Fibroblast of lung (primary cell): ENCODE measurements at regions not wholly inside any gene's neighbourhood (a gene's known extent, or its start where the extent isn't known, plus 50 kb on each side); places are given as distances from the start of the nearest gene placed in this dataset.
A peak's percentile ranks its signal among the peaks of the same experiment; 100 is the strongest.

Experiments
- DNase-seq, 2 donors: peaks; one replicate each; pipeline versions ENCODE4 v3.0.0 to v3.0.0-alpha.2; 2010; ENCODE audit warnings: low read depth in 2 of 2
- H2AFZ ChIP-seq: 2 replicates; pipeline ENCODE4 v1.5.1; 2012; ENCODE audit warnings: low read length, control low read depth, inconsistent platforms
- H3K27ac ChIP-seq: 2 replicates; pipeline ENCODE4 v1.5.1; 2011; ENCODE audit warnings: low read length, control low read depth; ENCODE audit not compliant: insufficient read depth
- H3K27me3 ChIP-seq: 2 replicates; pipeline ENCODE4 v1.5.1; 2011; ENCODE audit warnings: mild to moderate bottlenecking, low read length; ENCODE audit not compliant: control insufficient read depth, insufficient read depth
- H3K36me3 ChIP-seq: 2 replicates; pipeline ENCODE4 v1.5.1; 2011; ENCODE audit warnings: low read length; ENCODE audit not compliant: control insufficient read depth, insufficient read depth
- H3K4me1 ChIP-seq: 2 replicates; pipeline ENCODE4 v1.5.1; 2011; ENCODE audit warnings: low read length; ENCODE audit not compliant: control insufficient read depth, insufficient read depth; ENCODE audit errors: extremely low read depth
- H3K4me2 ChIP-seq: 2 replicates; pipeline ENCODE4 v1.5.1; 2011; ENCODE audit warnings: low read length, control low read depth; ENCODE audit not compliant: insufficient read depth; ENCODE audit errors: extremely low read depth
- H3K4me3 ChIP-seq, 4 experiments: fragments of 200-600 bp in 1 of 4; sonication (generic) in 1 of 4; replicated peaks in 1 of 4; 2 replicates each; pipeline ENCODE4 v1.5.1; 2011 to 2016; ENCODE audit warnings: low read length in 4 of 4, low read depth in 3 of 4, mild to moderate bottlenecking in 3 of 4, control low read depth in 2 of 4, inconsistent platforms in 1 of 4, mixed read lengths in 1 of 4; ENCODE audit not compliant: insufficient read depth in 1 of 4; ENCODE audit errors: control extremely low read depth in 1 of 4
- H3K79me2 ChIP-seq: 2 replicates; pipeline ENCODE4 v1.5.1; 2012; ENCODE audit warnings: mild to moderate bottlenecking, low read length, inconsistent platforms; ENCODE audit not compliant: control insufficient read depth, insufficient read depth
- H3K9ac ChIP-seq: 2 replicates; pipeline ENCODE4 v1.5.1; 2011; ENCODE audit warnings: mild to moderate bottlenecking, low read length, control low read depth; ENCODE audit not compliant: insufficient read depth
- H3K9me3 ChIP-seq: 2 replicates; pipeline ENCODE4 v1.5.1; 2012; ENCODE audit warnings: low read depth, low read length; ENCODE audit not compliant: control insufficient read depth, insufficient read depth
- H4K20me1 ChIP-seq: 2 replicates; pipeline ENCODE4 v1.5.1; 2011; ENCODE audit warnings: low read length; ENCODE audit not compliant: control insufficient read depth, insufficient read depth; ENCODE audit errors: extremely low read depth
- EZH2 ChIP-seq: IDR thresholded peaks from 2 replicates; pipeline ENCODE4 v1.5.1; 2012; ENCODE audit warnings: low read length, control low read depth, mild to moderate bottlenecking; ENCODE audit errors: missing control alignments
- TF ChIP-seq, protein P1 (sequence below), 2 donors: IDR thresholded peaks in 1 of 2; conservative IDR thresholded peaks in 1 of 2; 1 replicate in 1 of 2; 2 replicates in 1 of 2; pipeline ENCODE4 v1.5.1; 2011 to 2012; ENCODE audit warnings: low read length in 2 of 2, control low read depth in 1 of 2, inconsistent platforms in 1 of 2, low read depth in 1 of 2, mild to moderate bottlenecking in 1 of 2

DNA sequence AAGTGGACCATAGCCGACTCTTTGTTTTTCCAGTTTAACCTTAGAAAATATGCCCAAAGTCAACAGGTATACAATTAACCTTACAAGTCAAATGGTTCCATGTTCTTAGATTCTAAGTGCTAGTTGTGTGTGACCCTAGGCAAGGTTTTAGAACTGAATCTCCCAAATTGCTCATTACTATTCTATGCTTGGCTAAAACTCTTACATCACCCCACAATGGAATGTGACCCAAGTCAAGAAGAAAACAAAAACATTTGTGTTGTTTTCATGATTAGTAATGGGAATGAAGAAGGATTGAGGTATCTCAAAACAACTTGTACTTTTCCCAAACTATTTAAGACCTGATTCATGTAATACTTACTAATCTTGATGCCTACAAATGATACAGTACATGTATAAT lies 159.2 kb downstream of the ARRDC3 start:
- H4K20me1 ChIP-seq: no peaks in the 10 kb centered on the region
- TF ChIP-seq, protein P1, sequence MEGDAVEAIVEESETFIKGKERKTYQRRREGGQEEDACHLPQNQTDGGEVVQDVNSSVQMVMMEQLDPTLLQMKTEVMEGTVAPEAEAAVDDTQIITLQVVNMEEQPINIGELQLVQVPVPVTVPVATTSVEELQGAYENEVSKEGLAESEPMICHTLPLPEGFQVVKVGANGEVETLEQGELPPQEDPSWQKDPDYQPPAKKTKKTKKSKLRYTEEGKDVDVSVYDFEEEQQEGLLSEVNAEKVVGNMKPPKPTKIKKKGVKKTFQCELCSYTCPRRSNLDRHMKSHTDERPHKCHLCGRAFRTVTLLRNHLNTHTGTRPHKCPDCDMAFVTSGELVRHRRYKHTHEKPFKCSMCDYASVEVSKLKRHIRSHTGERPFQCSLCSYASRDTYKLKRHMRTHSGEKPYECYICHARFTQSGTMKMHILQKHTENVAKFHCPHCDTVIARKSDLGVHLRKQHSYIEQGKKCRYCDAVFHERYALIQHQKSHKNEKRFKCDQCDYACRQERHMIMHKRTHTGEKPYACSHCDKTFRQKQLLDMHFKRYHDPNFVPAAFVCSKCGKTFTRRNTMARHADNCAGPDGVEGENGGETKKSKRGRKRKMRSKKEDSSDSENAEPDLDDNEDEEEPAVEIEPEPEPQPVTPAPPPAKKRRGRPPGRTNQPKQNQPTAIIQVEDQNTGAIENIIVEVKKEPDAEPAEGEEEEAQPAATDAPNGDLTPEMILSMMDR (conservative IDR thresholded peaks at IDR 0.05 in 1 of 2, IDR thresholded peaks at IDR 0.05 in 1 of 2; ENCODE audit: low read depth in 1 of 2, low read length in 2 of 2): no peak
- no peak for TF ChIP-seq EZH2
- no peaks in the 10 kb centered on the region for H3K9me3 ChIP-seq
- H3K4me2 ChIP-seq: no peak overlapping the region
- no peak overlapping the region for H3K27ac ChIP-seq
- H3K27me3 ChIP-seq: no peaks in the 10 kb centered on the region
- H3K79me2 ChIP-seq: no peaks in the 10 kb centered on the region
- H3K9ac ChIP-seq: no peak overlapping the region
- no peak overlapping the region for H3K4me3 ChIP-seq
- H3K36me3 ChIP-seq: no peaks in the 10 kb centered on the region
- DNase-seq: peak in 1 of 2 donors; percentile 25
- H3K4me1 ChIP-seq: no peaks in the 10 kb centered on the region
- H2AFZ ChIP-seq: no peak overlapping the region

DNA sequence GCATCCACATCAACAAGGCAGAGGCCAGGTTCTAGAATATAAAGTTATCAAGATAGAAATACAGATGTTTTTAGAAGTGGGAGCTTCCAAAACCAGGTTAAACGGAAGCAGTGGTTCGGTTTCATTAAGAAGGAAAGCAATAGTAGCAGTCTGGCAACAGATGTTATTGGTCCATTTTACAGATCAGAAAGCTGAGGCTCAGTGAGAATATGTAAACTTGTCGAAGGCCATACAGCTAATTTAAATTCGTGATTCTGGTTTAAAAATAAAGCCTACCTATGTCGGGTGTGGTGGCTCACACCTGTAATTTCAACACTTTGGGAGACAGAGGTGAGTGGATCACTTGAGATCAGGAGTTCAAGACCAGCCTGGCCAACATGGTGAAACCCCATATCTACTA lies 160.6 kb downstream of the ARRDC3 start:
- Histone ChIP-seq H3K9ac (no peak overlapping the region), H3K27ac (no peak overlapping the region), H3K27me3 (no peaks in the 10 kb centered on the region), H2AFZ (no peak overlapping the region), H3K4me2 (no peak overlapping the region), H3K4me1 (no peaks in the 10 kb centered on the region), H3K36me3 (no peaks in the 10 kb centered on the region), H3K9me3 (no peaks in the 10 kb centered on the region), H4K20me1 (no peaks in the 10 kb centered on the region), H3K4me3 (no peak overlapping the region), H3K79me2 (no peaks in the 10 kb centered on the region)
- no peak for DNase-seq
- TF ChIP-seq, protein P1 (conservative IDR thresholded peaks at IDR 0.05 in 1 of 2, IDR thresholded peaks at IDR 0.05 in 1 of 2; ENCODE audit: low read depth in 1 of 2, low read length in 2 of 2): no peak
- no peak for TF ChIP-seq EZH2

DNA sequence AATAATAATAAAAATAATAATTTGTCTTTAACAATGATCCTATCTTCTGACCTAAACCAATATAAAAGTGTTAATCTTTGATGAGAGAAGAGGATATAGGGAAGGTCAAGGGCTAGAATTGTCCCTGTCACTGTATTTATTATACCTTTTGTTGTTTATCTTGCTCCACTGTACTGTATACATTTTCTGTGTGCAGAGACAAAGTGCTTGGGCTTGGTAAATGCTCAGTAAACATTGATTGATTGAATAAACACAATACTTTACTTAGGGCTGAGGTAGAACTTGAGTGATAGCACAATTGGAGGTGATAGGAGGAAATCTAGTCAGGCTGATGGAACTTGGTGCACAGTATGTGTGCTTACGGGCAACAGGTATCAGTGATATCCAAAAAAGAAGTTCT lies 161.2 kb downstream of the ARRDC3 start:
- Histone ChIP-seq H3K36me3 (no peaks in the 10 kb centered on the region), H3K79me2 (no peaks in the 10 kb centered on the region), H3K27me3 (no peaks in the 10 kb centered on the region), H3K9ac (no peak overlapping the region), H3K4me2 (no peak overlapping the region), H3K9me3 (no peaks in the 10 kb centered on the region), H3K4me1 (no peaks in the 10 kb centered on the region), H3K27ac (no peak overlapping the region), H3K4me3 (no peak overlapping the region), H4K20me1 (no peaks in the 10 kb centered on the region), H2AFZ (no peak overlapping the region)
- TF ChIP-seq, protein P1 (conservative IDR thresholded peaks at IDR 0.05 in 1 of 2, IDR thresholded peaks at IDR 0.05 in 1 of 2; ENCODE audit: low read depth in 1 of 2, low read length in 2 of 2): no peak
- no peak for TF ChIP-seq EZH2
- no peak for DNase-seq
